ENCODE measurements at regions not wholly inside any gene's neighbourhood (a gene's known extent, or its start where the extent isn't known, plus 50 kb on each side); places are given as distances from the start of the nearest gene placed in this dataset.

DNA sequence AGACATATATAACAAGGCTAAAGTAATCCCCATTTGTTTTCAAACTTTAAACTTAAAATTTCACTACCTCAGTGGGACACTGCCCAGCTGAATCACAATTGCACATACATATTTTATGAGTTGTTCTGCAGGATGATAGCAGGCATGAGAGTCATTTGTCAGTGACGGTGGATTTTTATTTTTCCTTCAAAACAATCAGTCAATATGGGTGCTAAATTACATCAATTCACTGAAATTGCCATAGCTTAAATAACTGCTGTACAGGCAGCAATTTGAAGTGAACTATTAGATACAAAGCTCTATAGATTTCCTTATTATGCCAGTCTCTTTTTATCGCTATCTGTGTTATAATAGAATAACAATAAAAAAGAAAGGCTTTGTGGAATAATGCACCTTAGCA lies 784.6 kb upstream of the ANO3 start:
- no peaks in the 10 kb centered on the region for H3K4me1 ChIP-seq (ENCODE audit: insufficient read depth, low read length, poor library complexity, severe bottlenecking)
- no peaks in the 10 kb centered on the region for H3K9me3 ChIP-seq (ENCODE audit: low read depth, low read length, poor library complexity, severe bottlenecking)
- no peaks in the 10 kb centered on the region for H3K36me3 ChIP-seq (ENCODE audit: insufficient read depth, low read length, poor library complexity, severe bottlenecking)
- no TSS peak for BruUV-seq (replicated peaks)
- H3K27me3 ChIP-seq (replicated peaks; ENCODE audit: insufficient read depth, low read depth, low read length, poor library complexity), result no peaks in the 10 kb centered on the region
- intact Hi-C loops (cut with micrococcal nuclease; ENCODE audit: unreplicated experiment), result no loop called here
- TF ChIP-seq, protein P1, sequence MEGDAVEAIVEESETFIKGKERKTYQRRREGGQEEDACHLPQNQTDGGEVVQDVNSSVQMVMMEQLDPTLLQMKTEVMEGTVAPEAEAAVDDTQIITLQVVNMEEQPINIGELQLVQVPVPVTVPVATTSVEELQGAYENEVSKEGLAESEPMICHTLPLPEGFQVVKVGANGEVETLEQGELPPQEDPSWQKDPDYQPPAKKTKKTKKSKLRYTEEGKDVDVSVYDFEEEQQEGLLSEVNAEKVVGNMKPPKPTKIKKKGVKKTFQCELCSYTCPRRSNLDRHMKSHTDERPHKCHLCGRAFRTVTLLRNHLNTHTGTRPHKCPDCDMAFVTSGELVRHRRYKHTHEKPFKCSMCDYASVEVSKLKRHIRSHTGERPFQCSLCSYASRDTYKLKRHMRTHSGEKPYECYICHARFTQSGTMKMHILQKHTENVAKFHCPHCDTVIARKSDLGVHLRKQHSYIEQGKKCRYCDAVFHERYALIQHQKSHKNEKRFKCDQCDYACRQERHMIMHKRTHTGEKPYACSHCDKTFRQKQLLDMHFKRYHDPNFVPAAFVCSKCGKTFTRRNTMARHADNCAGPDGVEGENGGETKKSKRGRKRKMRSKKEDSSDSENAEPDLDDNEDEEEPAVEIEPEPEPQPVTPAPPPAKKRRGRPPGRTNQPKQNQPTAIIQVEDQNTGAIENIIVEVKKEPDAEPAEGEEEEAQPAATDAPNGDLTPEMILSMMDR (conservative IDR thresholded peaks at IDR 0.05; ENCODE audit: low read depth, low read length), result no peak
- no peak for TF ChIP-seq EZH2 (IDR thresholded peaks at IDR 0.05; ENCODE audit: borderline replicate concordance, low read depth, low read length, poor library complexity, severe bottlenecking)
- POLR2A ChIA-PET (ENCODE audit: low non-redundant PET), result no interaction called here
- DNase-seq (ENCODE audit: low spot score), result no peak
- H3K27ac ChIP-seq (ENCODE audit: low read depth, low read length, poor library complexity, severe bottlenecking), result no peak overlapping the region
- H3K4me3 ChIP-seq (ENCODE audit: low read depth, low read length, poor library complexity, severe bottlenecking), result no peak overlapping the region
- CTCF ChIA-PET, result no interaction called here

GRCh38 chr11:25562417-25562816 lies 769.5 kb upstream of the ANO3 start:
- Histone ChIP-seq H3K36me3 (ENCODE audit: insufficient read depth, low read length, poor library complexity, severe bottlenecking) (no peaks in the 10 kb centered on the region), H3K4me3 (ENCODE audit: low read depth, low read length, poor library complexity, severe bottlenecking) (no peak overlapping the region), H3K9me3 (ENCODE audit: low read depth, low read length, poor library complexity, severe bottlenecking) (no peaks in the 10 kb centered on the region), H3K27me3 (replicated peaks; ENCODE audit: insufficient read depth, low read depth, low read length, poor library complexity) (no peaks in the 10 kb centered on the region), H3K4me1 (ENCODE audit: insufficient read depth, low read length, poor library complexity, severe bottlenecking) (no peaks in the 10 kb centered on the region), H3K27ac (ENCODE audit: low read depth, low read length, poor library complexity, severe bottlenecking) (no peak overlapping the region)
- TF ChIP-seq, protein P1 (conservative IDR thresholded peaks at IDR 0.05; ENCODE audit: low read depth, low read length), result no peak
- no peak for TF ChIP-seq EZH2 (IDR thresholded peaks at IDR 0.05; ENCODE audit: borderline replicate concordance, low read depth, low read length, poor library complexity, severe bottlenecking)
- no TSS peak for BruUV-seq (replicated peaks)
- intact Hi-C loops (cut with micrococcal nuclease; ENCODE audit: unreplicated experiment), result no loop called here
- DNase-seq (ENCODE audit: low spot score), result no peak
- ChIA-PET CTCF (no interaction called here), POLR2A (ENCODE audit: low non-redundant PET) (no interaction called here)

GRCh38 chr11:25565846-25566245 lies 766.1 kb upstream of the ANO3 start:
- ChIA-PET POLR2A (ENCODE audit: low non-redundant PET) (no interaction called here), CTCF (no interaction called here)
- BruUV-seq (replicated peaks), result no TSS peak
- H3K9me3 ChIP-seq (ENCODE audit: low read depth, low read length, poor library complexity, severe bottlenecking), result no peaks in the 10 kb centered on the region
- intact Hi-C loops (cut with micrococcal nuclease; ENCODE audit: unreplicated experiment), result no loop called here
- H3K4me3 ChIP-seq (ENCODE audit: low read depth, low read length, poor library complexity, severe bottlenecking), result no peak overlapping the region
- no peak overlapping the region for H3K27ac ChIP-seq (ENCODE audit: low read depth, low read length, poor library complexity, severe bottlenecking)
- no peak for DNase-seq (ENCODE audit: low spot score)
- no peaks in the 10 kb centered on the region for H3K27me3 ChIP-seq (replicated peaks; ENCODE audit: insufficient read depth, low read depth, low read length, poor library complexity)
- H3K4me1 ChIP-seq (ENCODE audit: insufficient read depth, low read length, poor library complexity, severe bottlenecking), result no peaks in the 10 kb centered on the region
- TF ChIP-seq EZH2 (IDR thresholded peaks at IDR 0.05; ENCODE audit: borderline replicate concordance, low read depth, low read length, poor library complexity, severe bottlenecking), result no peak
- TF ChIP-seq, protein P1 (conservative IDR thresholded peaks at IDR 0.05; ENCODE audit: low read depth, low read length), result no peak
- no peaks in the 10 kb centered on the region for H3K36me3 ChIP-seq (ENCODE audit: insufficient read depth, low read length, poor library complexity, severe bottlenecking)
